PC-9 (cell line): ENCODE measurements at regions not wholly inside any gene's neighbourhood (a gene's known extent, or its start where the extent isn't known, plus 50 kb on each side); places are given as distances from the start of the nearest gene placed in this dataset.

Source experiments
- BruUV-seq: library from RNA; stranded (reverse); fragments of 400-500 nt; replicated peaks from 2 replicates; lab custom pipeline; 2021; lab: Mats Ljungman, UMichigan
- CTCF ChIA-PET: fragments of 300-600 bp; sonication (Branson Sonifier 250); formaldehyde crosslinking; loops from one replicate; lab custom pipeline; 2022; ENCODE audit warnings: antibody characterized with exemption; lab: Charles Lee
- POLR2A ChIA-PET: fragments of 300-600 bp; sonication (Branson Sonifier 250); formaldehyde crosslinking; loops from one replicate; lab custom pipeline; 2022; ENCODE audit warnings: antibody characterized with exemption; ENCODE audit not compliant: unreplicated experiment; lab: Charles Lee
- DNase-seq, 2 experiments: peaks; one replicate each; pipeline versions ENCODE4 v3.0.0 to v3.0.0-alpha.2; 2015 to 2022; ENCODE audit warnings: mixed read lengths in 1 of 2
- H2AFZ ChIP-seq: fragments of 200-600 bp; sonication (generic); 2 replicates; pipeline ENCODE4 v1.8.1; 2017; ENCODE audit warnings: antibody characterized with exemption
- H3F3A ChIP-seq: fragments of 200-600 bp; sonication (generic); 2 replicates; pipeline ENCODE4 v1.8.1; 2017; ENCODE audit warnings: antibody characterized with exemption, mild to moderate bottlenecking, low read depth; ENCODE audit not compliant: insufficient read depth
- H3K27ac ChIP-seq: fragments of 200-600 bp; sonication (generic); 2 replicates; pipeline ENCODE4 v1.6.1; 2016; ENCODE audit warnings: mixed run types
- H3K27me3 ChIP-seq: fragments of 200-600 bp; sonication (generic); 2 replicates; pipeline ENCODE4 v1.6.1; 2016; ENCODE audit warnings: low read depth, mixed run types; ENCODE audit not compliant: insufficient read depth
- H3K36me3 ChIP-seq: fragments of 200-600 bp; sonication (generic); 2 replicates; pipeline ENCODE4 v1.6.1; 2016; ENCODE audit warnings: low read depth, mixed run types
- H3K4me1 ChIP-seq: fragments of 200-600 bp; sonication (generic); replicated peaks from 2 replicates; pipeline ENCODE4 v1.6.1; 2016; ENCODE audit warnings: mixed run types; ENCODE audit not compliant: insufficient read depth
- H3K4me2 ChIP-seq: fragments of 200-600 bp; sonication (generic); 2 replicates; pipeline ENCODE4 v1.6.1; 2017; ENCODE audit warnings: mixed run types
- H3K4me3 ChIP-seq: fragments of 200-600 bp; sonication (generic); 2 replicates; pipeline ENCODE4 v1.6.1; 2016; ENCODE audit warnings: mixed run types
- H3K79me2 ChIP-seq: fragments of 200-600 bp; sonication (generic); 2 replicates; pipeline ENCODE4 v1.6.1; 2017; ENCODE audit warnings: low read depth, mixed run types
- H3K9me2 ChIP-seq: fragments of 200-600 bp; sonication (generic); 2 replicates; pipeline ENCODE4 v1.8.1; 2017; ENCODE audit warnings: mild to moderate bottlenecking; ENCODE audit not compliant: insufficient read depth
- H3K9me3 ChIP-seq: fragments of 200-600 bp; sonication (generic); 2 replicates; pipeline ENCODE4 v1.8.1; 2016; ENCODE audit warnings: low read depth; ENCODE audit not compliant: insufficient read depth
- H4K20me1 ChIP-seq: fragments of 200-600 bp; sonication (generic); 2 replicates; pipeline ENCODE4 v1.8.1; 2017; ENCODE audit not compliant: insufficient read depth
- CTCF ChIP-seq: fragments of 200-600 bp; sonication (generic); conservative IDR thresholded peaks from 2 replicates; pipeline ENCODE4 v1.6.1; 2017; ENCODE audit warnings: mixed run types, antibody characterized with exemption, mild to moderate bottlenecking, moderate library complexity
- EZH2 ChIP-seq: fragments of 200-600 bp; sonication (generic); IDR thresholded peaks from 2 replicates; pipeline ENCODE4 v1.8.0; 2017; ENCODE audit warnings: antibody characterized with exemption, low read depth
- intact Hi-C: fragments of 100-400 bp; cut with micrococcal nuclease; formaldehyde crosslinking; loops from one replicate; pipeline ENCODE4 v1.10.0; 2022; ENCODE audit not compliant: unreplicated experiment

DNA sequence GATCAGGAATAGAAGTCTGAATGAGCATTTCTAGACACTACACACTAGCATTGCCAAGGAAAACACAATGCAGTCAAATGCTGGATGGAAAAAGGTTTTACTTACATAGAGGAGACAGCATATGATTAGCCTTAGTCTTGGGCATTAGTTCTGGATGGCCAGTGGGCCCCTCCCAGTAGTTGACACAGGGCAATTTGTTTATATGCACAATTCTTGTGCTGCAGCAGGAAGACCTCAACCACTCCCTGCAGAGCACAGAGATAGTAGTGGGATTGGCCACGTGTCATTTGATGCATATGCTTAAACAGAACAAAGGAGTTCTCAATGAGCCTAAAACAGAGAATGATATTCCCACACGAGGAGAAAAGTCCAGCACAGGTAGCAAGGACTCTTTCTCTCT is 1496.2 kb upstream of the CDH6 start:
- CTCF ChIA-PET = interaction anchor here (0.5 to 0.6 kb wide), 3 partner anchors 104 to 330 kb away, joined by 3 to 6 read pairs (median 5); no protein-coding TSS in a partner anchor
- intact Hi-C loops = loop anchor here (5.0 kb wide), 1 partner anchor 330 kb away; no protein-coding TSS in a partner anchor

GRCh38 chr5:29672678-29673077 is 1520.8 kb upstream of the CDH6 start:
- no peaks in the 10 kb centered on the region for H3F3A ChIP-seq
- CTCF ChIA-PET = no interaction called here
- TF ChIP-seq CTCF = no peak
- TF ChIP-seq EZH2 = no peak
- no peak overlapping the region for H3K4me3 ChIP-seq
- no peaks in the 10 kb centered on the region for H3K79me2 ChIP-seq
- POLR2A ChIA-PET = no interaction called here
- no peaks in the 10 kb centered on the region for H3K27me3 ChIP-seq
- no peaks in the 10 kb centered on the region for H3K4me1 ChIP-seq
- H3K9me3 ChIP-seq = no peaks in the 10 kb centered on the region
- intact Hi-C loops = no loop called here
- no peak for DNase-seq
- H3K4me2 ChIP-seq = no peak overlapping the region
- H4K20me1 ChIP-seq = no peaks in the 10 kb centered on the region
- no TSS peak for BruUV-seq
- H3K36me3 ChIP-seq = no peaks in the 10 kb centered on the region
- no peak overlapping the region for H2AFZ ChIP-seq
- no peaks in the 10 kb centered on the region for H3K9me2 ChIP-seq
- H3K27ac ChIP-seq = no peak overlapping the region

More for the DNA sequence above, 1496.2 kb upstream of the CDH6 start:
- POLR2A ChIA-PET = no interaction called here
- no peak overlapping the region for H3K4me2 ChIP-seq
- 0 out of 2 replicates have a peak, but pooled peaks cover 3% of the 10 kb centered on the region for H3K9me2 ChIP-seq
- H4K20me1 ChIP-seq = no peaks in the 10 kb centered on the region
- no peaks in the 10 kb centered on the region for H3K9me3 ChIP-seq
- H3K27me3 ChIP-seq = no peaks in the 10 kb centered on the region
- no peaks in the 10 kb centered on the region for H3K4me1 ChIP-seq
- no peak overlapping the region for H2AFZ ChIP-seq
- no peaks in the 10 kb centered on the region for H3K36me3 ChIP-seq
- H3K79me2 ChIP-seq = no peaks in the 10 kb centered on the region
- TF ChIP-seq CTCF (no peak), EZH2 (no peak)
- no peak overlapping the region for H3K27ac ChIP-seq
- BruUV-seq = no TSS peak
- no peaks in the 10 kb centered on the region; the same call in 1 of the 2 replicates for H3F3A ChIP-seq
- H3K4me3 ChIP-seq = no peak overlapping the region
- no peak for DNase-seq

DNA sequence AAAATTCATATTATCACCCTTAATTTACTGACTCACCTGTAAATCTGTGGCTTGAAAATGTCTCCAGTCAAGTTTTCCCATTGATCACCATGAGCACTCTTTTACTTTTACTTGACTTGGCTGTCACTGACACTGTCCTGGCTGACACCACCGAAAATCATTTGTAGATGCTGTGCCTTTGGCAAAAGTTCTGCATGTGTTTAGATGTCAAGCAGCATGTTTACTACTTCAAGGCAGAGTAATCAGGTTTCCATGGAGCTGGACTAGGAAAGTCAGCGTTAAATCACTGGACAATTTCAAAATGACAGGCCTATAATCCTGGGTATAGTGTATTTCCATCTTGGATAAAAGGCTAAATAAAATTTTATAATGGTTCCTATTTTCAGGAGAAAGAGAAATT is 1530.6 kb upstream of the CDH6 start:
- H3K36me3 ChIP-seq = no peaks in the 10 kb centered on the region
- H3K27me3 ChIP-seq = no peaks in the 10 kb centered on the region
- H4K20me1 ChIP-seq = no peaks in the 10 kb centered on the region
- TF ChIP-seq EZH2 = no peak
- no peak for TF ChIP-seq CTCF
- ChIA-PET CTCF (no interaction called here), POLR2A (no interaction called here)
- no peak overlapping the region for H2AFZ ChIP-seq
- H3K4me3 ChIP-seq = no peak overlapping the region
- H3K4me1 ChIP-seq = no peaks in the 10 kb centered on the region
- H3F3A ChIP-seq = no peaks in the 10 kb centered on the region
- H3K9me2 ChIP-seq = no peaks in the 10 kb centered on the region; the same call in 1 of the 2 replicates
- H3K27ac ChIP-seq = no peak overlapping the region
- no peak for DNase-seq
- no TSS peak for BruUV-seq
- no peak overlapping the region for H3K4me2 ChIP-seq
- intact Hi-C loops = no loop called here
- H3K9me3 ChIP-seq = no peaks in the 10 kb centered on the region
- no peaks in the 10 kb centered on the region for H3K79me2 ChIP-seq
